HG02981 (cell line): ENCODE measurements at regions not wholly inside any gene's neighbourhood (a gene's known extent, or its start where the extent isn't known, plus 50 kb on each side); places are given as distances from the start of the nearest gene placed in this dataset.
A peak's percentile ranks its signal among the peaks of the same experiment; 100 is the strongest.
"Not testable (repeated sequence)": the region's sequence is repeated elsewhere in the genome, so short reads cannot be mapped to it uniquely, and the experiment has no call there.

Experiments used
- ATAC-seq: cut with Tn5 transposase; IDR thresholded peaks from one replicate; pipeline ENCODE4 v1.9.1; 2021; ENCODE audit warnings: mild to moderate bottlenecking, moderate library complexity; ENCODE audit not compliant: unreplicated experiment

DNA sequence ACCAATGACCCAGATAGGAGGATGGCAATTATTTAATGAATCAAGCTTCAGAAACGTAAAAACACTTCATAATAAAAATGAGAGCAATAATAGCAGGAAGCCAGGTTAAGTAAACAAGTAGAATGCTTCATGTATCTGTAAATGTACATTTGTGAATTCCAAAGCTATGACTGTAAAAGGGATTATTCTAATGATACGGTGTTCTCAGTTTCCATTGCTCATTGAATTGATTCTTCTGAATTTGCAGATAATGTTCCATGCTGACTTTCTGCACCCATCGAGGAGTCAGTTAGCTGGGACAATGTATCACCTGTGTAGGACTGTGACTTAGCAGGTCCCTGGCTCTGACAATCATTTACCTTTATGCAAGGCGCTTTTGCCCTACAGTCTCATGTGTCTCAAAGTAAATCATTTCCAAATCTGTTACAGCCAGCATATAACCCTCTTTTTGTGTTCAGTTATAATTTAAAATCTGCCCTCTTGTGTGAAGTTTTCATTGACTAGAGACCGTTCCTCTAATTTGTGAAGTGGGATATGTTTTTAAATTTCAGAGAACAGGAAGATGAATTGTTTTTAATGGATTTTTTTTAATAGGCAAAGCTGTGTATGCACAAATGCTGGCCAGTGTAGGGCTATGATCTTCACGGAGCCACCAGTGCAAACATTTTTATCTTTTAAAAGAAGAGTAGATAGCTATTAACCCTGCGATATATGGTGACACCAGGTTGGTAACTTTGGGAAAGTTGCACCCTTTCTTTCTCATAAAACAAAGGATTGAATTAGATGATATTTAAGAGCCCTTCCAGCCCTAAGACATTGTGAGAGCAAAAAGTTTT, 267.1 kb downstream of the KLF5 start:
- peak; percentile 82 for ATAC-seq

GRCh38 chr13:73324842-73325722, 266.3 kb downstream of the KLF5 start:
- ATAC-seq = no peak

DNA sequence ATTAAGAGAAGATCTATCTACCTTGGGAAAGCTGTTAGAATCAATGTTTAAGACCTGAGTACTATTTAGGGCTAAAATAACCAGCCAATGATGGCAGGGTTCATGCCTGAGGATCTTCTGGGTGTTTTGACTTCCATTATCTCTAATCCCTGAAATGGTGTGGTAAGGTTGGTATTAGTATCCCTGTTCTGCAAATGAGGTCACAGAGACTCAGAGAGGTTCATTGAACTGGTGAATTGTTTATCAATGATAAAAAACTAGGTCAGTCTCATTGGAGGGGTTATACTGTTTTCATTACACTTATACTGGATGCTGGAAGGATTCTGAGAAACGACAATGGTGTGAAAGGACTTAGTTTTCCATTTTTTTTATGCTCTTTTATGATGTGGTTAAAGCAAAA, 264.8 kb downstream of the KLF5 start:
- ATAC-seq = no peak

DNA sequence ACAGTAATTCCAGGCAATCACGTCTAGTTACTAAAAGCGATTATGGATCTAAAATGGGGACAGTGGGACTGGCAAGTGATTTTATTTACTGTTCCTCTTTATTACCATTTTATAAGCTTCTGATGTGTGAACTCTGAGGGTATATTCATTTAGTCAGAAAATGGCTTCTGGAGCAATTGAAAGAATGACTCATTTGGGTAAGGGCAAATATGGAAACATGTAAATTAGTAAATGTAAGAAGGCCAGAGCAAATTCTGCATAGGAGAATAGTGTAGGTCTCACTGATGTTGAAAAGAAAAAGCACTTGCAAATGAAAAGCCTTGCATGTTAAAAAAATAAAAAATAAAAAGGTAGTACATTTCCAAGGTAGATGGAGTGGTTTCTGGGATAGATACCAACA, 262.2 kb downstream of the KLF5 start:
- ATAC-seq = peak; percentile 40

DNA sequence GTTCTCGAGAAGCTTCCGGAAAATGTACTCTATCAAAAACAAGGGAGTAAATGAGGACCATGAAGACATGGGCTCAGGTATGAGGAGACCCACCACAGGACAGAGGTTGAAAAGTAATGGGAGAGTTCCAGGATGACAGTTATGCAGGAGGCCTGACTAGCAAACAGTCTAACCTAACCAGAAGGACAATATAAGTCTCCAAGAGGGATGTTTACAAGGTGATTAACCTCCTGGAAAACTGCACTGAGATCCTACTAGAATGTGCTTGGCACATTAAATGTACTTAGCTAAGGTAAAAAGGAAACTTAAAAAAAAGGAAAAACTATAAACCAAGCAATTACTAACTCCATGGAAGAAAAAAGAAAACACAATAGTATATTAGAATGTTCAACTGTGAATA, 258.3 kb downstream of the KLF5 start:
- no peak for ATAC-seq

DNA sequence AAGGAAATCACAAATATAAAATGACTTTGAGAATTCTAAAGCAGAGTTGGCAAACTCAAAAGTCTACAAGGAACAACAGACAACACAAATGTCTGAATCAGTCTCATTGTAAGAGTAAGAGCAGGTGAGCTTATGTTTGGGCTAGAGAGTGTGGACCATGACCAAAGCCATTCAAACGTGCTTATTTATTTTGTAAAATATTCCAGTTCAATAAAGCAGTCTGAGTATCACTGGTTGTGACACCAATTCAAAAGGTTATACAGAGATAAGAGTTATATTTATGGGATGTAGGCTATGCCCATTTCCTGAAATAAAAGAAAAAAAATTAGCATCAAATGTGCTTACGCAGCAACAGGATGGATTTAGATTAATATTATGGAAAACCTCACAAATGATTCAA, 251.6 kb downstream of the KLF5 start:
- ATAC-seq = no peak

- no peak for ATAC-seq
Measured at GRCh38 chr13:73307481-73307880, 248.7 kb downstream of the KLF5 start.

DNA sequence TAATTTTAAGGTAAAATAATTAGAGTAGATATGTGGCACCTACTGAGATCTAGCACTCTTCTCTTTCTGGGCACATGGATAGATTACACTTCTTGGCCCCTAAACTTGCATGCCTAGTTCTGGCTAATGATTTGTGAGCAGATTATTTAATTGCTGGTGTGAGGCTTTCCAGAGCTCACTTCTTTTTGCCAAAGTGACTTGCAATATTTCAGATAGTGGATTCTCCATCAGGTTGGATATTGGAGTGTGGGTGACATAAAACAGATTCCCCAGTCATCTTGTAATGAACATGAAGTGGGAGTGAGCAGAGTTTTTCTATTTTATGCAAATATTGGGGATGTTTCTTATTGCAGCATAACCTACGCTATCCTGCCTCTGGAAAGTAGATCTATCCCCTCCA, 247.9 kb downstream of the KLF5 start:
- no peak for ATAC-seq

DNA sequence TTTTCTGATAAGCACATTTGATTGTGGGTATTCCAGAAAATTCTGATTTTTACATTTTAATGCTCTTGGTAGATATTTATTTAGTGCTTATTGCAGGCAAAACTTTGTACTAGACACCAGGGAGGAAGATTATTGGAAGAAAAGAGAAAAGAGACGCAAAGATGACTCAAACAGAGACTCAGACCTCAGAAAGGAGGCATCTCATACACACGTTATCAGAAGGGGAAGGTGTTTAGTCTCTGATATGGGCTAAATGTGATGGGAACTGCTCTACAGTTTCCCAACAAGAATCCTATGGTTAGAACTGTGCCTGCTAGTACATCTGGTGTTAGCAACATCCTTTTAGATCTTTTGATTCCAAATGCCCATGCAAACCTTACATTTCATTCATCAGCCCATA, 245.6 kb downstream of the KLF5 start:
- ATAC-seq = no peak

DNA sequence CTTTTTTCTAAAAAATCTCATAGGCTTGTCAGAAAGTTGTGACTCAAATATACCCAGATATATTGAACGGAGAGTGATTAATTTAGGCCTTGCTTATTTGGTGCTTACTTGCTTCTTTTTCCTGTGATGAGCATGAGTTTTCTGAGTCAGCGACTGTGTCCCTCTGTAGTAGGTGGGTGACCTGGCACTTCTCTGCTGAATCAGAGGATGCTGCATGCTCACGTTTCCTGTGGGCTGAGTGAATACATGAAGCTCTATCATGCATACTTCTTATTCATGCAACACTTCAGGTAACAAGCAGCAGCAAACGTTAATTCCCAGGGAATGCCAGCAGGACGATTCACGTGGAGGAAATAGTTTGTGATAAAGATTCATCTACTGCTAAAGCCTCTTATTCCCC, 245.0 kb downstream of the KLF5 start:
- no peak for ATAC-seq

- ATAC-seq = not testable (repeated sequence)
Measured at GRCh38 chr13:73301622-73302021, 242.8 kb downstream of the KLF5 start.

GRCh38 chr13:73300718-73301425, 242.1 kb downstream of the KLF5 start:
- ATAC-seq = no peak

GRCh38 chr13:73299787-73300186, 241.0 kb downstream of the KLF5 start:
- no peak for ATAC-seq

- no peak for ATAC-seq
Measured at GRCh38 chr13:73293913-73294523, 235.2 kb downstream of the KLF5 start.

GRCh38 chr13:73292127-73292526, 233.3 kb downstream of the KLF5 start:
- ATAC-seq = no peak

- ATAC-seq = no peak
Measured at GRCh38 chr13:73290844-73291243, 232.0 kb downstream of the KLF5 start.

- no peak for ATAC-seq
Measured at GRCh38 chr13:73288596-73288995, 229.8 kb downstream of the KLF5 start.

DNA sequence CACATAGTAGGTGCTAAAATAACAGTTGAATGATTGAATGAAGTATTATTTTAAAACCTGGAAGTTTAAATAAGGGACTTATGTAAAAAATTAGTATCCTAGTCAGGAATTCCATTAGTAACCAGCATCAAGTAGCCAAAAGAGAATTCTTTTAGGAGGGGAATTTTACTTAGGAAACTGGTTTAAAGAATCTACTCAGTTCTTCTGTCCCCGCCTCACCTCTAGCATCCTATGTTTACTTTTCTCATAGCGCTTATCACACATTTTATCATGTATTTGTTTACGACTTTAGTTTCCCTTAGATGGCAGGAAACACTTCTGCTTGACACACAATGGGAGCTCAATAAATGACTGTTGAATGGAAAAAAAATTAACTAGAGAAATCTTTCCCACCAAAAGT, 229.0 kb downstream of the KLF5 start:
- no peak for ATAC-seq

GRCh38 chr13:73286942-73287620, 228.3 kb downstream of the KLF5 start:
- no peak for ATAC-seq

DNA sequence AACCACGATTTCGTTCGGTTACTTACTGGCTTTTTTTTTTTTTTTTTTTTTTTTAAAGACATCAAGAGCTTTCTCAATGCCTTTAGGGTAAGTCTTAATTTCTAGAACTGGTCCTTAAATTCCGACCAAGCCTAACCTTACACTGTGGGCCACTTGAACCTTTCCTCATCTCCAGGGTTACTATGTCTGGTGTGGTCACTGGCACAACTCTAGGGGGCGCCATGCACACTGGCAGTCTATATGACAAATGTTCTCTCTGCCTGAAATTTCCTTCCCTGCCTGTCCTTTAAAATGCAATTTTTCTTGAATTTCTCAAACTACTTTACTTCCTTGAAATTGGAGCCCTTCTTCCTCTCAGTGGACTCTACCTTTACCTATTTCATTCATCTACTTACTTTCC, 227.4 kb downstream of the KLF5 start:
- ATAC-seq = no peak
